ENCODE measurements at regions not wholly inside any gene's neighbourhood (a gene's known extent, or its start where the extent isn't known, plus 50 kb on each side); places are given as distances from the start of the nearest gene placed in this dataset.

DNA sequence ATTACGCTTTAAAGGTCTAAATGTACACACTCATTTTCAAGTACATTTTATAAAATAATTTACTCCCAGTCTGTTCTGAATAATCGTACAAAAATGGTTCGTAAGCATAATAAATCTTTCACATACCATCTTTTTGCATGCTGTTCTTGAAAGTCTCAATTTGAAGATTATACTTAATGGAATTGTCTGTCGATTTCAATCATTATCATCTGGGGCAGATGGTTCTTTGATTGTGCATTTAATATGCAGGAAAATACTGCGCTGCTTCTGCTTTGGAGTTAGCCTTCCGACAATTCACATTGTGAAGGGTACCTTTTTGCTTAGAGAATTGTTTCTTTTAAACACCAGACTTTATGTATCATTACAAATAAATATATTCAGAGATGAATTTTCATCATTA is 262.8 kb downstream of the ABCC12 start:
- no peak for DNase-seq (ENCODE audit: extremely low spot score, unreplicated experiment)

DNA sequence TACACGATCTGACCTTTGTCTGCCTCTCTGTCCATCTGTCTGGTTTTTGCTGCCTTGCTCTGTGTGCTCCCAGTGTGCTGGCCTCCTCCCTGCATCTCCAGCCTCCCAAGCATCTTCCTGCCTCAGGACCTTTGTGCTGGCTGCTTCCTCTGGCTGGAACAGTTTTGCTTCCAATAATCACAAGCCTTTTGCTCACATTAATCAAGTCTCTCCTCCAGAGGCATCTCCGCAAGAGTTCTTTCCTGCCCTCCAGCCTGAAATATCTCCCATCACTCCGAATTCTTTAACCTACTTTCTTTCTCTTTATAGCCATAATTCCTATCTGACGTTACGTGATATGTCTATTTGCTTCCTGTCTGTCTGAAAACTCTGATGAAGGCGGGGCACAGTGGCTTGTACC is 267.1 kb downstream of the ABCC12 start:
- no peaks in the 10 kb centered on the region for H3K36me3 Mint-ChIP-seq (ENCODE audit: unreplicated experiment)
- no peaks in the 10 kb centered on the region for H3K9me3 Mint-ChIP-seq (ENCODE audit: unreplicated experiment)
- H3K27me3 Mint-ChIP-seq (ENCODE audit: unreplicated experiment), result peaks cover 29% of the 10 kb centered on the region
- no peak overlapping the region for H3K4me3 Mint-ChIP-seq (ENCODE audit: unreplicated experiment)
- H3K4me1 Mint-ChIP-seq (ENCODE audit: unreplicated experiment), result peaks cover 16% of the 10 kb centered on the region
- no peak overlapping the region for H3K27ac Mint-ChIP-seq (ENCODE audit: unreplicated experiment)
- TF ChIP-seq, protein P1, sequence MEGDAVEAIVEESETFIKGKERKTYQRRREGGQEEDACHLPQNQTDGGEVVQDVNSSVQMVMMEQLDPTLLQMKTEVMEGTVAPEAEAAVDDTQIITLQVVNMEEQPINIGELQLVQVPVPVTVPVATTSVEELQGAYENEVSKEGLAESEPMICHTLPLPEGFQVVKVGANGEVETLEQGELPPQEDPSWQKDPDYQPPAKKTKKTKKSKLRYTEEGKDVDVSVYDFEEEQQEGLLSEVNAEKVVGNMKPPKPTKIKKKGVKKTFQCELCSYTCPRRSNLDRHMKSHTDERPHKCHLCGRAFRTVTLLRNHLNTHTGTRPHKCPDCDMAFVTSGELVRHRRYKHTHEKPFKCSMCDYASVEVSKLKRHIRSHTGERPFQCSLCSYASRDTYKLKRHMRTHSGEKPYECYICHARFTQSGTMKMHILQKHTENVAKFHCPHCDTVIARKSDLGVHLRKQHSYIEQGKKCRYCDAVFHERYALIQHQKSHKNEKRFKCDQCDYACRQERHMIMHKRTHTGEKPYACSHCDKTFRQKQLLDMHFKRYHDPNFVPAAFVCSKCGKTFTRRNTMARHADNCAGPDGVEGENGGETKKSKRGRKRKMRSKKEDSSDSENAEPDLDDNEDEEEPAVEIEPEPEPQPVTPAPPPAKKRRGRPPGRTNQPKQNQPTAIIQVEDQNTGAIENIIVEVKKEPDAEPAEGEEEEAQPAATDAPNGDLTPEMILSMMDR (IDR thresholded peaks at IDR 0.05), result no peak
- DNase-seq (ENCODE audit: extremely low spot score, unreplicated experiment), result no peak

More for the DNA sequence above, 262.8 kb downstream of the ABCC12 start:
- Mint-ChIP-seq H3K27ac (ENCODE audit: unreplicated experiment) (no peak overlapping the region), H3K4me1 (ENCODE audit: unreplicated experiment) (peaks cover 8% of the 10 kb centered on the region), H3K36me3 (ENCODE audit: unreplicated experiment) (no peaks in the 10 kb centered on the region), H3K27me3 (ENCODE audit: unreplicated experiment) (peaks cover 16% of the 10 kb centered on the region), H3K9me3 (ENCODE audit: unreplicated experiment) (peaks cover 2% of the 10 kb centered on the region), H3K4me3 (ENCODE audit: unreplicated experiment) (no peak overlapping the region)
- TF ChIP-seq, protein P1 (IDR thresholded peaks at IDR 0.05), result no peak

DNA sequence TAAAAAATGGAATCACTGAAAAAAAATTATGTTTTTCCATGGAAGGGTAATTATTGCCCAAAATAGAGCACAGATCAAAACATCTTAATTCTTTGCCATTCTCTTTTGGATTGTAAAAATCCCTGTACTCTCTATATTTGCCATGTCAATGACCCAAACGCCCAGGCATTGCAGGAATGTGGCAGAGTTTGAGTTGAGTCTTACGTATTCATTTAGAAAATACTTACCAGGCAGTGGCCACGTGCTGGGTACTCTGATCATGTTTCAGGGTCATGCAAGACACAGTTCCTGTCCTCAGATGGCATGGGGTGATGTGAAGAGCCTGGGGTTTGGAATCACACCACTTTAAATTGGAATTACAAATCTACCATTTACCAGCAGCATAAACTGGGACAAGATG is 267.7 kb downstream of the ABCC12 start:
- Mint-ChIP-seq H3K27me3 (ENCODE audit: unreplicated experiment) (peaks cover 29% of the 10 kb centered on the region), H3K27ac (ENCODE audit: unreplicated experiment) (no peak overlapping the region), H3K36me3 (ENCODE audit: unreplicated experiment) (no peaks in the 10 kb centered on the region), H3K9me3 (ENCODE audit: unreplicated experiment) (no peaks in the 10 kb centered on the region), H3K4me3 (ENCODE audit: unreplicated experiment) (no peak overlapping the region), H3K4me1 (ENCODE audit: unreplicated experiment) (peaks cover 16% of the 10 kb centered on the region)
- TF ChIP-seq, protein P1 (IDR thresholded peaks at IDR 0.05), result no peak
- DNase-seq (ENCODE audit: extremely low spot score, unreplicated experiment), result no peak

DNA sequence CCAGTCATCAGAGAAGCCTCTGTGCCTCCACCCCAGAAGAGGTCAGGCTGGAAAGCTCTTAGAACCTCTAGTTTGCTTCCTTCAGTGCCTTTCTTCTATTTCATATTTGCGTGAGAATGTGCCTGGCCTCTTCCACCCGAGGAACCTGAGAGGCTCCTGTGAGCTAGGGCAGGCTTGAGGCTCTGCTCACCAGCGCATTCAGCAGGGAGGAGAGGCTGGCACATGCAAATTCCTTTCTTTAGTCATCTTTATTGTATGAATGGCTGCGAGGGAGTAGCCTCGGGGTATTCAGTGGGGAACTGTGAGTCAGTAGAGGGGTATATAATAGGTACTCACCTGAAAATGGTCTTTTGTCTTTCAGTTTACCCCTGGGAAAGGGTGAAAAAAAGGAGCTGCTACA is 268.3 kb downstream of the ABCC12 start:
- Mint-ChIP-seq H3K36me3 (ENCODE audit: unreplicated experiment) (no peaks in the 10 kb centered on the region), H3K4me1 (ENCODE audit: unreplicated experiment) (peaks cover 16% of the 10 kb centered on the region), H3K27ac (ENCODE audit: unreplicated experiment) (no peak overlapping the region), H3K9me3 (ENCODE audit: unreplicated experiment) (no peaks in the 10 kb centered on the region), H3K27me3 (ENCODE audit: unreplicated experiment) (peaks cover 29% of the 10 kb centered on the region), H3K4me3 (ENCODE audit: unreplicated experiment) (no peak overlapping the region)
- no peak for DNase-seq (ENCODE audit: extremely low spot score, unreplicated experiment)
- TF ChIP-seq, protein P1 (IDR thresholded peaks at IDR 0.05), result no peak

DNA sequence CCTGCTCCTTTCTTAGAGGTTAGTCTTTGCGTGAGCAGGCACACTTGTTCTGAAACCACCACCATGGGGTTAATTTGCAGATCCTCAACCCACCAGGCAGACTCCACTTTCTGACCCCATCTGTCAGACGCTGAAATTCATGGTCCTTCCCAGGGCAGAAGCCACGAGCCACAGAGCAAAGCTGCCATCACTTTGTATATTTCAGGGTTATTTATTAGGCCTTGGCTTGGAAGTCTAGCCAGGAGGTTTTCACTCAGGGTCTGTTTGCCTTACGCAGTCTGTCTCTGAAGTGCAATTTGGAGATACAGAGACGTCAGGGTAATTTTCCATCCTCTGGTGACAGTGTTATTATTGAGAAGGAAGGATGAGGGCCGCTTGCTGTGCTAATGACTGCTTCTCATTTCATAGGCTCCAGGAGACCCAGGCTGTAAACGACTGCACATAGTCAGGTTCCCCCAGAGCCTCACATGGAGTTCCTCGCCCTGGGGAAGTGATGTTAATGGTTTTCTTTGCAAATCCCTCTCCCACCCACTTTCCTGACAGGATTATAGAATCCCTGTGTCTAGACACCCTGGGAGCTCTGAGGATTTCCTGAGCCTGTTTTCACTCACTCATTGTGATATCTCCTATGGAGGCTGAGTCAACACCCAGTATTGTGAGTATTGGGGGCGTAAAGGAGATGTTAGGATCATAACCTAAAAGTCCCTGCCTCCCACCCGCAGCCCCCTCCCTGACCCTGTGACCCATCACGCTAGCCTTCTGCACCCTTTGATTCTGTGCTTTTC is 269.0 kb downstream of the ABCC12 start:
- Mint-ChIP-seq H3K4me1 (ENCODE audit: unreplicated experiment) (peaks cover 16% of the 10 kb centered on the region), H3K27me3 (ENCODE audit: unreplicated experiment) (peaks cover 29% of the 10 kb centered on the region), H3K4me3 (ENCODE audit: unreplicated experiment) (no peak overlapping the region), H3K36me3 (ENCODE audit: unreplicated experiment) (no peaks in the 10 kb centered on the region), H3K27ac (ENCODE audit: unreplicated experiment) (no peak overlapping the region), H3K9me3 (ENCODE audit: unreplicated experiment) (no peaks in the 10 kb centered on the region)
- TF ChIP-seq, protein P1 (IDR thresholded peaks at IDR 0.05), result no peak
- no peak for DNase-seq (ENCODE audit: extremely low spot score, unreplicated experiment)
